ENCODE measurements at regions not wholly inside any gene's neighbourhood (a gene's known extent, or its start where the extent isn't known, plus 50 kb on each side); places are given as distances from the start of the nearest gene placed in this dataset.

GRCh38 chr17:77398274-77398673 is 257.5 kb downstream of the SEC14L1 start:
- no peak overlapping the region for H3K4me3 Mint-ChIP-seq
- H3K27me3 Mint-ChIP-seq: no peaks in the 10 kb centered on the region
- H3K36me3 Mint-ChIP-seq (ENCODE audit: low read depth): no peaks in the 10 kb centered on the region
- no peaks in the 10 kb centered on the region for H3K9me3 Mint-ChIP-seq
- H3K4me1 Mint-ChIP-seq (ENCODE audit: low read depth): peaks cover 64% of the 10 kb centered on the region
- no peak overlapping the region for H3K27ac Mint-ChIP-seq

GRCh38 chr17:77399319-77399957 is 258.7 kb downstream of the SEC14L1 start:
- H3K4me1 Mint-ChIP-seq (ENCODE audit: low read depth): peaks cover 66% of the 10 kb centered on the region
- H3K27ac Mint-ChIP-seq: peak overlapping the region; percentile 96
- H3K9me3 Mint-ChIP-seq: no peaks in the 10 kb centered on the region
- no peak overlapping the region for H3K4me3 Mint-ChIP-seq
- no peaks in the 10 kb centered on the region for H3K27me3 Mint-ChIP-seq
- H3K36me3 Mint-ChIP-seq (ENCODE audit: low read depth): no peaks in the 10 kb centered on the region

- H3K36me3 Mint-ChIP-seq (ENCODE audit: low read depth): no peaks in the 10 kb centered on the region
- peak overlapping the region; percentile 96 for H3K27ac Mint-ChIP-seq
- no peaks in the 10 kb centered on the region for H3K27me3 Mint-ChIP-seq
- peaks cover 73% of the 10 kb centered on the region for H3K4me1 Mint-ChIP-seq (ENCODE audit: low read depth)
- no peaks in the 10 kb centered on the region for H3K9me3 Mint-ChIP-seq
- peak overlapping the region; percentile 76 for H3K4me3 Mint-ChIP-seq
These were observed 259.7 kb downstream of the SEC14L1 start for GRCh38 chr17:77400445-77400870.

GRCh38 chr17:77402159-77402731 is 261.5 kb downstream of the SEC14L1 start:
- H3K4me1 Mint-ChIP-seq (ENCODE audit: low read depth): peaks cover 85% of the 10 kb centered on the region
- H3K27ac Mint-ChIP-seq: peak overlapping the region; percentile 45
- no peaks in the 10 kb centered on the region for H3K9me3 Mint-ChIP-seq
- H3K27me3 Mint-ChIP-seq: no peaks in the 10 kb centered on the region
- H3K4me3 Mint-ChIP-seq: no peak overlapping the region
- H3K36me3 Mint-ChIP-seq (ENCODE audit: low read depth): no peaks in the 10 kb centered on the region

- Mint-ChIP-seq H3K27ac (peak overlapping the region; percentile 92), H3K27me3 (no peaks in the 10 kb centered on the region), H3K4me3 (peak overlapping the region; percentile 89), H3K36me3 (ENCODE audit: low read depth) (no peaks in the 10 kb centered on the region), H3K9me3 (no peaks in the 10 kb centered on the region), H3K4me1 (ENCODE audit: low read depth) (peaks cover 97% of the 10 kb centered on the region)
These were observed 263.1 kb downstream of the SEC14L1 start for GRCh38 chr17:77403854-77404253.

GRCh38 chr17:77404812-77405581 is 264.2 kb downstream of the SEC14L1 start:
- peak overlapping the region; percentile 92 for H3K27ac Mint-ChIP-seq

GRCh38 chr17:77405867-77406732 is 265.3 kb downstream of the SEC14L1 start:
- peak overlapping the region; percentile 92 for H3K27ac Mint-ChIP-seq
- peak overlapping the region; percentile 89 for H3K4me3 Mint-ChIP-seq
- no peaks in the 10 kb centered on the region for H3K27me3 Mint-ChIP-seq
- H3K36me3 Mint-ChIP-seq (ENCODE audit: low read depth): no peaks in the 10 kb centered on the region
- H3K4me1 Mint-ChIP-seq (ENCODE audit: low read depth): peaks cover 97% of the 10 kb centered on the region
- no peaks in the 10 kb centered on the region for H3K9me3 Mint-ChIP-seq

More at GRCh38 chr17:77404812-77405581, 264.2 kb downstream of the SEC14L1 start:
- Mint-ChIP-seq H3K36me3 (ENCODE audit: low read depth) (no peaks in the 10 kb centered on the region), H3K4me1 (ENCODE audit: low read depth) (peaks cover 97% of the 10 kb centered on the region), H3K4me3 (peak overlapping the region; percentile 89), H3K9me3 (no peaks in the 10 kb centered on the region), H3K27me3 (no peaks in the 10 kb centered on the region)

GRCh38 chr17:77407321-77408277 is 266.8 kb downstream of the SEC14L1 start:
- Mint-ChIP-seq H3K9me3 (no peaks in the 10 kb centered on the region), H3K4me3 (peak overlapping the region; percentile 14), H3K4me1 (ENCODE audit: low read depth) (peaks cover 98% of the 10 kb centered on the region), H3K27me3 (no peaks in the 10 kb centered on the region), H3K36me3 (ENCODE audit: low read depth) (no peaks in the 10 kb centered on the region), H3K27ac (peak overlapping the region; percentile 50)

- Mint-ChIP-seq H3K4me3 (peak overlapping the region; percentile 14), H3K9me3 (no peaks in the 10 kb centered on the region), H3K4me1 (ENCODE audit: low read depth) (peaks cover 98% of the 10 kb centered on the region), H3K27ac (peak overlapping the region; percentile 50), H3K36me3 (ENCODE audit: low read depth) (peaks cover 4% of the 10 kb centered on the region), H3K27me3 (no peaks in the 10 kb centered on the region)
These were observed 267.5 kb downstream of the SEC14L1 start for GRCh38 chr17:77408284-77408683.

GRCh38 chr17:77409282-77410161 is 268.8 kb downstream of the SEC14L1 start:
- peaks cover 88% of the 10 kb centered on the region for H3K4me1 Mint-ChIP-seq (ENCODE audit: low read depth)
- peaks cover 4% of the 10 kb centered on the region for H3K36me3 Mint-ChIP-seq (ENCODE audit: low read depth)
- peak overlapping the region; percentile 81 for H3K27ac Mint-ChIP-seq
- no peaks in the 10 kb centered on the region for H3K9me3 Mint-ChIP-seq
- H3K4me3 Mint-ChIP-seq: peak overlapping the region; percentile 44
- no peaks in the 10 kb centered on the region for H3K27me3 Mint-ChIP-seq

GRCh38 chr17:77410470-77410869 is 269.7 kb downstream of the SEC14L1 start:
- peaks cover 4% of the 10 kb centered on the region for H3K36me3 Mint-ChIP-seq (ENCODE audit: low read depth)
- H3K9me3 Mint-ChIP-seq: no peaks in the 10 kb centered on the region
- peaks cover 79% of the 10 kb centered on the region for H3K4me1 Mint-ChIP-seq (ENCODE audit: low read depth)
- peak overlapping the region; percentile 73 for H3K27ac Mint-ChIP-seq
- no peak overlapping the region for H3K4me3 Mint-ChIP-seq
- no peaks in the 10 kb centered on the region for H3K27me3 Mint-ChIP-seq

GRCh38 chr17:77414811-77415400 is 274.1 kb downstream of the SEC14L1 start:
- Mint-ChIP-seq H3K9me3 (no peaks in the 10 kb centered on the region), H3K4me1 (ENCODE audit: low read depth) (peaks cover 48% of the 10 kb centered on the region), H3K27me3 (no peaks in the 10 kb centered on the region), H3K36me3 (ENCODE audit: low read depth) (peaks cover 4% of the 10 kb centered on the region), H3K27ac (no peak overlapping the region), H3K4me3 (no peak overlapping the region)

Measured in stimulated activated naive CD8-positive, alpha-beta T cell treated with anti-CD3 and anti-CD28 coated beads, Interleukin-15, Interleukin-2, amounts not matched to agents 100 ng/mL and 50 ng/mL, for 24 hours (primary cell).